SU-DHL-6 (cell line): ENCODE measurements at regions not wholly inside any gene's neighbourhood (a gene's known extent, or its start where the extent isn't known, plus 50 kb on each side); places are given as distances from the start of the nearest gene placed in this dataset.
"Not testable (repeated sequence)": the region's sequence is repeated elsewhere in the genome, so short reads cannot be mapped to it uniquely, and the experiment has no call there.

Source experiments
- H2AFZ ChIP-seq: fragments of 200-600 bp; sonication (generic); 2 replicates; pipeline ENCODE4 v1.6.1; 2014; ENCODE audit warnings: low read depth, mild to moderate bottlenecking, moderate library complexity, mixed read lengths, antibody characterized with exemption, low read length; ENCODE audit not compliant: severe bottlenecking
- H3F3A ChIP-seq: fragments of 200-600 bp; shearing (Covaris generic); 2 replicates; pipeline ENCODE4 v1.6.0; 2016; ENCODE audit warnings: antibody characterized with exemption, mild to moderate bottlenecking; ENCODE audit not compliant: insufficient read depth
- H3K27ac ChIP-seq: fragments of 200-600 bp; sonication (generic); 2 replicates; pipeline ENCODE4 v1.5.1; 2016; ENCODE audit warnings: low read depth, mild to moderate bottlenecking, low read length, moderate library complexity, mixed read lengths
- H3K27me3 ChIP-seq: fragments of 200-600 bp; sonication (generic), shearing (Covaris generic); 2 replicates; pipeline ENCODE4 v1.6.0; 2014; ENCODE audit warnings: mild to moderate bottlenecking, low read length
- H3K36me3 ChIP-seq: fragments of 200-600 bp; sonication (generic); 2 replicates; pipeline ENCODE4 v1.6.1; 2014; ENCODE audit warnings: mild to moderate bottlenecking, low read length, mixed read lengths
- H3K4me2 ChIP-seq: fragments of 300-600, 200-600 bp; shearing (Covaris generic), sonication (generic); 2 replicates; pipeline ENCODE4 v1.6.0; 2014; ENCODE audit warnings: low read length, low read depth, mild to moderate bottlenecking; ENCODE audit not compliant: poor library complexity, severe bottlenecking
- H3K4me3 ChIP-seq: fragments of 200-600 bp; sonication (generic); 2 replicates; pipeline ENCODE4 v1.5.1; 2014; ENCODE audit warnings: antibody characterized with exemption, low read length, mild to moderate bottlenecking, mixed read lengths; ENCODE audit not compliant: insufficient read depth, poor library complexity, severe bottlenecking
- H3K79me2 ChIP-seq: fragments of 200-600 bp; sonication (generic); 2 replicates; pipeline ENCODE4 v1.6.1; 2014; ENCODE audit warnings: mild to moderate bottlenecking, low read length, moderate library complexity; ENCODE audit not compliant: insufficient read depth
- H3K9ac ChIP-seq: fragments of 200-600 bp; sonication (generic); 2 replicates; pipeline ENCODE4 v1.7.0; 2014; ENCODE audit warnings: mild to moderate bottlenecking, low read length
- H3K9me2 ChIP-seq: fragments of 200-600 bp; sonication (generic); replicated peaks from 2 replicates; pipeline ENCODE4 v1.6.1; 2014; ENCODE audit warnings: low read length; ENCODE audit not compliant: insufficient read depth
- H3K9me3 ChIP-seq: fragments of 200-600 bp; sonication (generic); 2 replicates; pipeline ENCODE4 v1.6.1; 2014; ENCODE audit warnings: low read length, mixed read lengths; ENCODE audit not compliant: insufficient read depth
- H4K20me1 ChIP-seq: fragments of 200-600 bp; sonication (generic); 2 replicates; pipeline ENCODE4 v1.6.1; 2014; ENCODE audit warnings: low read depth, mild to moderate bottlenecking, antibody characterized with exemption, low read length, moderate library complexity, mixed read lengths
- EZH2phosphoT487 ChIP-seq: fragments of 200-600 bp; sonication (generic), shearing (Covaris generic); conservative IDR thresholded peaks from 2 replicates; pipeline ENCODE4 v1.6.1; 2018; ENCODE audit warnings: mild to moderate bottlenecking, antibody characterized with exemption, low read length, moderate library complexity, mixed read lengths
- TF ChIP-seq, protein P1 (sequence below): fragments of 200-600 bp; sonication (generic); IDR thresholded peaks from one replicate; pipeline ENCODE4 v1.5.1; 2017; ENCODE audit warnings: antibody characterized with exemption, mild to moderate bottlenecking, low read length, moderate library complexity; ENCODE audit not compliant: insufficient read depth, poor library complexity, severe bottlenecking

DNA sequence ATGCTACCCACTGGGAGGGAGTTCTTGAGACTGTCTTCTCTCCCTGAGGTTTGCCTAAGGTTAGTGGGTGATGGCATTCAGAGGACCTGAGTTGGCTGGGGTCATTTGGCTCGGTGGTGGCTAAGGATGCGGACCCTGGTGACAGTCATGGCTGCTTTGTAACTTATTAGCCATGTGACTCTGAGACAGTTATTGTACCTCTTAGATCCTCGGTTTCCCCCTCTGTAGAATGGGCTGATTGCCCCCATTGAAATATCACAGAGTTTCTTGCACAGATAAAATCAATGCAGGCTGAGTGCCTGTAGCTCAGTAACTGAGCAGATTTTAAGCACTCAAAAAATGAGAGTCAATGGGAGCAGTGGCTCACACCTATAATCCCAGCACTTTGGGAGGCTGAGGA, 96.7 kb upstream of the MED13L start:
- TF ChIP-seq, protein P1, sequence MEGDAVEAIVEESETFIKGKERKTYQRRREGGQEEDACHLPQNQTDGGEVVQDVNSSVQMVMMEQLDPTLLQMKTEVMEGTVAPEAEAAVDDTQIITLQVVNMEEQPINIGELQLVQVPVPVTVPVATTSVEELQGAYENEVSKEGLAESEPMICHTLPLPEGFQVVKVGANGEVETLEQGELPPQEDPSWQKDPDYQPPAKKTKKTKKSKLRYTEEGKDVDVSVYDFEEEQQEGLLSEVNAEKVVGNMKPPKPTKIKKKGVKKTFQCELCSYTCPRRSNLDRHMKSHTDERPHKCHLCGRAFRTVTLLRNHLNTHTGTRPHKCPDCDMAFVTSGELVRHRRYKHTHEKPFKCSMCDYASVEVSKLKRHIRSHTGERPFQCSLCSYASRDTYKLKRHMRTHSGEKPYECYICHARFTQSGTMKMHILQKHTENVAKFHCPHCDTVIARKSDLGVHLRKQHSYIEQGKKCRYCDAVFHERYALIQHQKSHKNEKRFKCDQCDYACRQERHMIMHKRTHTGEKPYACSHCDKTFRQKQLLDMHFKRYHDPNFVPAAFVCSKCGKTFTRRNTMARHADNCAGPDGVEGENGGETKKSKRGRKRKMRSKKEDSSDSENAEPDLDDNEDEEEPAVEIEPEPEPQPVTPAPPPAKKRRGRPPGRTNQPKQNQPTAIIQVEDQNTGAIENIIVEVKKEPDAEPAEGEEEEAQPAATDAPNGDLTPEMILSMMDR: no peak
- no peak for TF ChIP-seq EZH2phosphoT487
- Histone ChIP-seq H3K9me3 (no peaks in the 10 kb centered on the region), H3K36me3 (no peaks in the 10 kb centered on the region), H3K9ac (no peak overlapping the region), H3K9me2 (no peaks in the 10 kb centered on the region), H3F3A (no peaks in the 10 kb centered on the region), H3K79me2 (no peaks in the 10 kb centered on the region), H3K4me3 (no peak overlapping the region), H2AFZ (no peak overlapping the region), H3K27me3 (no peaks in the 10 kb centered on the region), H4K20me1 (no peaks in the 10 kb centered on the region), H3K27ac (no peak overlapping the region), H3K4me2 (no peak overlapping the region)

DNA sequence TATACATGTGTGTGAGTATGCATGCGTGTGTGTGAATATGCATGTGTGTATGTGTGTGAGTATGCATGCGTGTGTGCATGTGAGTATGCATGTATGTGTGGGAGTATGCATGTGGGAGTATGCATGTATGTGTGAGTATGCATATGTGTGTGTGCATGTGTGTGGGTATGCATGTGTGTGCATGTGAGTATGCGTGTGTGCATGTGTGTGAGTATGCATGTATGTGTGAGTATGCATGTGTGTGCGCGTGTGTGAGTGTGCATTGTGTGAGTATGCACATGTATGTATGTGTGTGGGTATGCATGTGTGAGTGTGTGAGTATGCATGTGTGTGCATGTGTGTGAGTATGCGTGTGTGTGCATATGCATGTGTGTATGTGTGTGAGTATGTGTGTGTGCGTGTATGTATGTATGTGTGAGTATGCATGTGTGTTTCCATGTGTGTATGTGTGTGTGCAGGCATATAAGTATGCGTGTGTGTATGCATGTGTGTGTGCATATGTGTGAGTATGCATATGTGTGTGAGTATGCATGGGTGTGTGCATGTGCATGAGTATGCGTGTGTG, 97.9 kb upstream of the MED13L start:
- Histone ChIP-seq H3K4me2 (no peak overlapping the region), H3K27ac (no peak overlapping the region), H4K20me1 (no peaks in the 10 kb centered on the region), H3K79me2 (no peaks in the 10 kb centered on the region), H3K9me2 (no peaks in the 10 kb centered on the region), H3K9me3 (no peaks in the 10 kb centered on the region), H3K27me3 (no peaks in the 10 kb centered on the region), H2AFZ (no peak overlapping the region), H3F3A (no peaks in the 10 kb centered on the region), H3K9ac (no peak overlapping the region), H3K4me3 (no peak overlapping the region), H3K36me3 (no peaks in the 10 kb centered on the region)
- TF ChIP-seq, protein P1: no peak

DNA sequence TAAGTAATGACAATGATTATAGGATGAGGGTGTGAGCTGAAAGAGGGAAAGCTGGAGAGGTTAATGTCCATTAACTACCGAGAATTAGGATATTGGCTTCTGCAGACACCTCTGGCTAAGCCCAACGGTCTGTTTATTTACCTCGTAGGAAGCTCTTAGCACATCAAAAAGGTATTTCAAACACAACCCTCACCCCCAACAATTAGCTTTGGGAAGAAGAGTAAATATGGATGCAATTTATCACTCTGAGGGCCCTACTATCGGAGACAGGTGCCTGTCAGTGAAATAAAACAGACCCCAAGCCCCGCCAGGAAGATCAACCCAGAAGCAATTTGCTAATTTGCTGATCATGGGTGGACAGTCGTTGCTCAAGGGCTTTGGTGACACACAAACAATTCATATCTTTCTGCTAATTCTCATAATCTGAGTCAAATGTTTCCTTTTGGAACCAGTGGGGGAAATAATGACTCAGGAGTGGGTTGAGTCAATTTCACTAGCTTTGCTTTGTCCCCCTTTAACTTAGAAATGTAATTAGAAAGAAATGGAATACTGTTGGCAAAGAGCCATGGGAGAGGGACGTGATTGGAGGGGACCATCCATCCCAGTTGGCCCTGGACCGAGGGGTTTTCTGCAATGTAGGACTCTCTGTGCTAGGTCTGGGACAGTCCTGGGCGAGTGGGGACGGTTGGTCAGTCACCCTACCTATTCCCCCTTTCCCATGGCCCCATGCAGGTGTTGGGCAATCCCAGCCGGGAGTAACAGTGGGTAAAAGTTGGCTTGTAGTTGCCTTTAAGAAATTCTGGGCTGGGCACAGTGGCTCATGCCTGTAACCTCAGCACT, 99.1 kb upstream of the MED13L start:
- no peaks in the 10 kb centered on the region for H3K79me2 ChIP-seq
- TF ChIP-seq EZH2phosphoT487: no peak
- TF ChIP-seq, protein P1: no peak
- H3K4me2 ChIP-seq: no peak overlapping the region
- no peak overlapping the region for H3K4me3 ChIP-seq
- no peaks in the 10 kb centered on the region for H4K20me1 ChIP-seq
- H3K9me3 ChIP-seq: no peaks in the 10 kb centered on the region
- H3K27me3 ChIP-seq: no peaks in the 10 kb centered on the region
- H3F3A ChIP-seq: no peaks in the 10 kb centered on the region
- H3K9me2 ChIP-seq: no peaks in the 10 kb centered on the region
- no peaks in the 10 kb centered on the region for H3K36me3 ChIP-seq
- no peak overlapping the region for H3K27ac ChIP-seq
- H3K9ac ChIP-seq: no peak overlapping the region
- no peak overlapping the region for H2AFZ ChIP-seq

DNA sequence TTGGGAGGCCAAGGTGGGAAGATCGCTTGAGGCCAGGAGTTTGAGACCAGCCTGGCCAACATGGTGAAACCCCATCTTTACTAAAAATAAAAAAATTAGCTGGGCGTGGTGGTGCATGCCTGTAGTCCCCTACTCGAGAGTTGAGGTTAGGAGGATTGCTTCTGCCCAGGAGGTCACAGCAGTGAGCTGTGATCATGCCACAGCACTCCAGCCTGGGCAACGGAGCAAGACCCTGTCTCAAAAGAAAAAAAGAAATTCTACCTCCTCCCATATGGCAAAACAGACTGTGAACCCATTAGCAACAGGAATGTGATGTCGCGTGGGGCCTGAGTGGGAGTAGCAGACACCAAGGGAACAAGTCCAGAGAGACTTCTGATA, 99.7 kb upstream of the MED13L start:
- H2AFZ ChIP-seq, H3K9me2 ChIP-seq, H3F3A ChIP-seq, H3K4me3 ChIP-seq, H3K9ac ChIP-seq, H3K9me3 ChIP-seq, H3K27ac ChIP-seq, H3K4me2 ChIP-seq, H4K20me1 ChIP-seq, H3K36me3 ChIP-seq, H3K27me3 ChIP-seq, H3K79me2 ChIP-seq: not testable (repeated sequence)
